ENCODE measurements at regions not wholly inside any gene's neighbourhood (a gene's known extent, or its start where the extent isn't known, plus 50 kb on each side); places are given as distances from the start of the nearest gene placed in this dataset.
"Not testable (repeated sequence)": the region's sequence is repeated elsewhere in the genome, so short reads cannot be mapped to it uniquely, and the experiment has no call there.

GRCh38 chr15:20341901-20342600 is 199.5 kb downstream of the GOLGA6L6 start:
- H3K27ac ChIP-seq, result no peak overlapping the region
- no peak overlapping the region for H3K4me2 ChIP-seq
- POLR2A ChIA-PET, result no interaction called here
- peak in 1 of 2 experiments; percentile 25 for DNase-seq (ENCODE audit: low read depth in 1 of 2, low spot score in 1 of 2)
- CTCF ChIA-PET, result interaction anchor here (0.6 to 1.8 kb wide), 2 partner anchors 14 to 21 kb away, joined by 3 to 8 read pairs; no protein-coding TSS in a partner anchor
- 18% methylated on average over 5 of the region's 5 CpGs for WGBS (ENCODE audit: missing lambda C conversion rate)
- ATAC-seq, result peak; percentile 9 to 30; a peak in 2 of 6 replicates
- no peak overlapping the region for H3K4me3 ChIP-seq
- H3K9me3 ChIP-seq, result peaks cover 64% of the 10 kb centered on the region
- no peak for TF ChIP-seq POLR2AphosphoS2 (conservative IDR thresholded peaks at IDR 0.05; ENCODE audit: low read length)
- TF ChIP-seq GATA3 (IDR thresholded peaks at IDR 0.05; ENCODE audit: borderline replicate concordance), result no peak
- no peak for TF ChIP-seq CHD4 (IDR thresholded peaks at IDR 0.05; ENCODE audit: borderline replicate concordance)
- no peak for TF ChIP-seq ZC3H11A (IDR thresholded peaks at IDR 0.05)
- H3K4me1 ChIP-seq, result no peaks in the 10 kb centered on the region
- no peak for FAIRE-seq

GRCh38 chr15:20340931-20341661 is 200.5 kb downstream of the GOLGA6L6 start:
- FAIRE-seq, result no peak

GRCh38 chr15:20340331-20340811 is 201.2 kb downstream of the GOLGA6L6 start:
- H3K4me1 ChIP-seq, result no peaks in the 10 kb centered on the region
- peaks cover 54% of the 10 kb centered on the region for H3K9me3 ChIP-seq
- no peak for FAIRE-seq
- TF ChIP-seq NFE2L2 (conservative IDR thresholded peaks at IDR 0.05; ENCODE audit: low read length) (0 out of 2 replicates have a peak, but pooled peaks have one; percentile 13), KDM5A (IDR thresholded peaks at IDR 0.05) (no peak)
- ChIA-PET POLR2A (no interaction called here), CTCF (interaction anchor here (0.6 to 1.8 kb wide), 4 partner anchors 9 to 1902 kb away, joined by 3 to 8 read pairs (median 3); no protein-coding TSS in a partner anchor)
- no peak overlapping the region for H3K4me3 ChIP-seq
- 26% methylated on average over 9 of the region's 9 CpGs for WGBS (ENCODE audit: missing lambda C conversion rate)
- H3K4me2 ChIP-seq, result no peak overlapping the region
- H3K27ac ChIP-seq, result no peak overlapping the region
- peak; percentile 55 to 58; a peak in 5 of 6 replicates for ATAC-seq
- DNase-seq (ENCODE audit: low read depth in 1 of 2, low spot score in 1 of 2), result peak in 1 of 2 experiments; percentile 22

More at GRCh38 chr15:20340931-20341661, 200.5 kb downstream of the GOLGA6L6 start:
- WGBS (ENCODE audit: missing lambda C conversion rate), result 23% methylated on average over 7 of the region's 7 CpGs
- H3K4me1 ChIP-seq, result no peaks in the 10 kb centered on the region
- peak in 1 of 2 experiments; percentile 35 for DNase-seq (ENCODE audit: low read depth in 1 of 2, low spot score in 1 of 2)
- ChIA-PET CTCF (interaction anchor here (0.7 to 1.8 kb wide), 3 partner anchors 8 to 31 kb away, joined by 3 to 8 read pairs (median 3); no protein-coding TSS in a partner anchor), POLR2A (no interaction called here)
- TF ChIP-seq JUN (IDR thresholded peaks at IDR 0.05) (no peak), ESRRA (IDR thresholded peaks at IDR 0.05; ENCODE audit: borderline replicate concordance, low read length) (no peak), FOXS1 (CRISPR knock-in tag; IDR thresholded peaks at IDR 0.05) (no peak), ZFP36 (IDR thresholded peaks at IDR 0.05; ENCODE audit: borderline replicate concordance, partially characterized antibody) (no peak), MAZ (IDR thresholded peaks at IDR 0.05; ENCODE audit: borderline replicate concordance, low read depth, low read length) (no peak), GATA3 (IDR thresholded peaks at IDR 0.05; ENCODE audit: borderline replicate concordance) (no peak), NR3C1 (IDR thresholded peaks at IDR 0.05) (no peak), MYC (IDR thresholded peaks at IDR 0.05; ENCODE audit: borderline replicate concordance, low read length) (no peak), HDAC2 (IDR thresholded peaks at IDR 0.05) (no peak), EP300 (IDR thresholded peaks at IDR 0.05) (0 out of 5 replicates have a peak, but pooled peaks of 1 of the 2 experiments have one; percentile 31), SMC3 (IDR thresholded peaks at IDR 0.05) (no peak), POLR2A (IDR thresholded peaks at IDR 0.05; ENCODE audit: low read length) (peak; percentile 6; the same call in 1 of the 2 replicates), NFE2L2 (conservative IDR thresholded peaks at IDR 0.05; ENCODE audit: low read length) (peak; percentile 5; the same call in 1 of the 2 replicates), ELK1 (IDR thresholded peaks at IDR 0.05; ENCODE audit: low read depth, low read length) (no peak)
- no peak overlapping the region for H3K4me2 ChIP-seq
- no peak overlapping the region for H3K4me3 ChIP-seq
- peaks cover 61% of the 10 kb centered on the region for H3K9me3 ChIP-seq
- peak; percentile 26 to 36; a peak in 3 of 6 replicates for ATAC-seq
- no peak overlapping the region for H3K27ac ChIP-seq

GRCh38 chr15:20339086-20339791 is 202.4 kb downstream of the GOLGA6L6 start:
- POLR2A ChIA-PET, H3K4me1 ChIP-seq, H3K4me2 ChIP-seq, H3K4me3 ChIP-seq, FAIRE-seq, H3K27ac ChIP-seq, ATAC-seq, CTCF ChIA-PET: not testable (repeated sequence)
- peak in 1 of 2 experiments; percentile 20 for DNase-seq (ENCODE audit: low read depth in 1 of 2, low spot score in 1 of 2)
- H3K9me3 ChIP-seq, result peaks cover 42% of the 10 kb centered on the region
- 30% methylated on average over 17 of the region's 17 CpGs for WGBS (ENCODE audit: missing lambda C conversion rate)

GRCh38 chr15:20338671-20339070 is 202.9 kb downstream of the GOLGA6L6 start:
- WGBS (ENCODE audit: missing lambda C conversion rate), result 47% methylated on average over 13 of the region's 13 CpGs
- CTCF ChIA-PET; POLR2A ChIA-PET; FAIRE-seq; H3K4me1 ChIP-seq; H3K27ac ChIP-seq; H3K4me3 ChIP-seq; H3K4me2 ChIP-seq; ATAC-seq; DNase-seq (ENCODE audit: low read depth in 1 of 2, low spot score in 1 of 2): not testable (repeated sequence)
- H3K9me3 ChIP-seq, result peaks cover 37% of the 10 kb centered on the region

GRCh38 chr15:20337238-20337637 is 204.4 kb downstream of the GOLGA6L6 start:
- DNase-seq (ENCODE audit: low read depth in 1 of 2, low spot score in 1 of 2); ATAC-seq; FAIRE-seq; H3K4me3 ChIP-seq; H3K4me1 ChIP-seq; CTCF ChIA-PET; POLR2A ChIA-PET; H3K4me2 ChIP-seq; H3K27ac ChIP-seq: not testable (repeated sequence)
- peaks cover 33% of the 10 kb centered on the region for H3K9me3 ChIP-seq
- WGBS (ENCODE audit: missing lambda C conversion rate), result 58% methylated on average over 5 of the region's 5 CpGs

Data from A549 (cell line).